Sigmoid colon (tissue), 6 donors: ENCODE measurements at regions not wholly inside any gene's neighbourhood (a gene's known extent, or its start where the extent isn't known, plus 50 kb on each side); places are given as distances from the start of the nearest gene placed in this dataset.

ENCODE experiments used
- DNase-seq: peaks from one replicate; pipeline ENCODE4 v3.0.0-alpha.2; 2019
- H3K27ac ChIP-seq, 4 donors: fragments of 200-600 bp; sonication (generic); one replicate each; pipeline ENCODE4 v1.5.1; 2016 to 2019; ENCODE audit warnings: mild to moderate bottlenecking in 1 of 4
- H3K27me3 ChIP-seq, 3 donors: fragments of 200-600 bp; sonication (generic); one replicate each; pipeline ENCODE4 v1.5.1; 2019; ENCODE audit warnings: mild to moderate bottlenecking in 1 of 3
- H3K36me3 ChIP-seq, 4 donors: fragments of 200-600 bp; sonication (generic); one replicate each; pipeline ENCODE4 v1.5.1; 2016 to 2019
- H3K4me1 ChIP-seq, 4 donors: fragments of 200-600 bp; sonication (generic); one replicate each; pipeline ENCODE4 v1.5.1; 2017 to 2019
- H3K4me3 ChIP-seq, 4 donors: fragments of 200-600 bp; sonication (generic); one replicate each; pipeline ENCODE4 v1.5.1; 2017 to 2019; ENCODE audit warnings: mild to moderate bottlenecking in 2 of 4, moderate library complexity in 1 of 4
- H3K9me3 ChIP-seq, 4 donors: fragments of 200-600 bp in 3 of 4; sonication (generic) in 3 of 4; one replicate each; pipeline versions ENCODE4 v1.5.1 to v1.6.1; 2013 to 2019
- EP300 ChIP-seq, 4 donors: sonication (generic); formaldehyde crosslinking; IDR thresholded peaks; one replicate each; pipeline ENCODE4 v1.6.1; 2017; ENCODE audit warnings: antibody characterized with exemption in 4 of 4
- POLR2A ChIP-seq, 2 donors: fragments of 450-650 bp; IDR thresholded peaks; one replicate each; pipeline ENCODE4 v1.6.1; 2016; ENCODE audit warnings: antibody characterized with exemption in 2 of 2, mild to moderate bottlenecking in 2 of 2, moderate library complexity in 2 of 2
- POLR2AphosphoS5 ChIP-seq, 4 donors: sonication (generic); formaldehyde crosslinking; IDR thresholded peaks; one replicate each; pipeline ENCODE4 v1.6.1; 2017; ENCODE audit warnings: antibody characterized with exemption in 4 of 4
- WGBS, 2 donors: extraction: QIAGEN DNeasy Blood & Tissue Kit; methylation state at CpG; one replicate each; pipeline ENCODE4 v1.1.7; 2013; 5-methylcytosine and 5-hydroxymethylcytosine counted together
- intact Hi-C: fragments of 100-400 bp; cut with DNase I; formaldehyde crosslinking; loops from one replicate; pipeline ENCODE4 v1.15.1; 2023
- TF ChIP-seq, protein P1 (sequence below), 4 experiments: fragments of 450-650 bp in 3 of 4; fragments of 200-600 bp in 1 of 4; IDR thresholded peaks; one replicate each; pipeline ENCODE4 v1.5.1; 2016 to 2019; ENCODE audit warnings: antibody characterized with exemption in 4 of 4, mild to moderate bottlenecking in 3 of 4, moderate library complexity in 2 of 4
- donor health status: healthy with polysubstance abuse.
- donor health status: healthy.

DNA sequence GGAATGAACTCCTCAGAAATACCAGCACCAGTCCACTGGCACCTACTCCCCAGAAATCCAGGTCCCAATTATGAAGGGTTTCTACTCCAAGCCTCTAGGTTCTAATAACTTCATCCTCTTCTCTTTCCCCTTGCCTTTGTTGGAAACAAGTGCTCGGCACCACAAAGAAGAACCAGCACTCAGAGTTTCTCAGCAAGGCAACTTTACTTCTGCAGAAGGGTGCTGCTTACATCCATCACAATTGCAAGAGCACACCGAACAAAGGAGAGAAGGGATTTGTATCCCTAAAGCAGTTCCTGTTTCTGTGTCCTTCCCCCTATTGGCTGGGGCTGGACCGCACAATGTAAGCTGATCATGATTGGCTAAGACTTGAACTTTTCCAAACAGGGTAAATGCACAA is 74.2 kb upstream of the GNG2 start:
- TF ChIP-seq, protein P1, sequence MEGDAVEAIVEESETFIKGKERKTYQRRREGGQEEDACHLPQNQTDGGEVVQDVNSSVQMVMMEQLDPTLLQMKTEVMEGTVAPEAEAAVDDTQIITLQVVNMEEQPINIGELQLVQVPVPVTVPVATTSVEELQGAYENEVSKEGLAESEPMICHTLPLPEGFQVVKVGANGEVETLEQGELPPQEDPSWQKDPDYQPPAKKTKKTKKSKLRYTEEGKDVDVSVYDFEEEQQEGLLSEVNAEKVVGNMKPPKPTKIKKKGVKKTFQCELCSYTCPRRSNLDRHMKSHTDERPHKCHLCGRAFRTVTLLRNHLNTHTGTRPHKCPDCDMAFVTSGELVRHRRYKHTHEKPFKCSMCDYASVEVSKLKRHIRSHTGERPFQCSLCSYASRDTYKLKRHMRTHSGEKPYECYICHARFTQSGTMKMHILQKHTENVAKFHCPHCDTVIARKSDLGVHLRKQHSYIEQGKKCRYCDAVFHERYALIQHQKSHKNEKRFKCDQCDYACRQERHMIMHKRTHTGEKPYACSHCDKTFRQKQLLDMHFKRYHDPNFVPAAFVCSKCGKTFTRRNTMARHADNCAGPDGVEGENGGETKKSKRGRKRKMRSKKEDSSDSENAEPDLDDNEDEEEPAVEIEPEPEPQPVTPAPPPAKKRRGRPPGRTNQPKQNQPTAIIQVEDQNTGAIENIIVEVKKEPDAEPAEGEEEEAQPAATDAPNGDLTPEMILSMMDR (IDR thresholded peaks at IDR 0.05), result no peak
- no peak for TF ChIP-seq EP300 (IDR thresholded peaks at IDR 0.05)
- TF ChIP-seq POLR2AphosphoS5 (IDR thresholded peaks at IDR 0.05), result no peak
- TF ChIP-seq POLR2A (IDR thresholded peaks at IDR 0.05), result no peak
- WGBS, 2 donors, result 94 to 96% methylated on average over 3 of the region's 3 CpGs
- no peaks in the 10 kb centered on the region for H3K27me3 ChIP-seq
- peaks cover 0 to 8% (median 5%) of the 10 kb centered on the region in 4 donors for H3K9me3 ChIP-seq
- intact Hi-C loops, result no loop called here
- no peak for DNase-seq
- H3K4me3 ChIP-seq, result no peak overlapping the region
- H3K36me3 ChIP-seq, result no peaks in the 10 kb centered on the region
- H3K4me1 ChIP-seq, result peaks cover 0 to 32% (median 13%) of the 10 kb centered on the region in 4 donors
- no peak overlapping the region for H3K27ac ChIP-seq

DNA sequence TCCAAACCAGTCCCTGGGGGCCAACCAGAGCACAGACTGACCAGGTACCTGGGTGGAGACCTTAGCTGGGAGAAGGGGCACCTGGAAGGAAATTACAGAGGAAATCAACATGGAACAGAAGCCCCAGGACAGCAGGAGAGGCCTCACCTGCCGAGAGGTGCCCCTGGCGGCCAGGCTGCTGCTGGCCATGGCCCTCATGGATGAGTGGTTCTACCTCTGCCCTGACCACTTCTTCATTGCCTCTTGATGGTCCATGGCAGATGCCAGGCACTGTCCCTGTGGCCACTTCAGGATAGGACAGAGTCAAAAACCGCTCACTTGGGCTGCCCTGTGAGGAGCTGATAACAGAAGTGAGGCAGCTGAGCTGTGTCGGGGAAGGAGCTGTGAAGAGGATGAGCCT is 73.1 kb upstream of the GNG2 start:
- H3K4me3 ChIP-seq, result no peak overlapping the region
- no peaks in the 10 kb centered on the region for H3K36me3 ChIP-seq
- peaks cover 0 to 8% (median 5%) of the 10 kb centered on the region in 4 donors for H3K9me3 ChIP-seq
- H3K27ac ChIP-seq, result no peak overlapping the region
- no peaks in the 10 kb centered on the region for H3K27me3 ChIP-seq
- intact Hi-C loops, result no loop called here
- peaks cover 0 to 43% (median 21%) of the 10 kb centered on the region in 4 donors for H3K4me1 ChIP-seq
- no peak for DNase-seq
- 93 to 94% methylated on average over 4 of the region's 4 CpGs for WGBS, 2 donors
- TF ChIP-seq EP300 (IDR thresholded peaks at IDR 0.05), result no peak
- TF ChIP-seq POLR2A (IDR thresholded peaks at IDR 0.05), result no peak
- TF ChIP-seq, protein P1 (IDR thresholded peaks at IDR 0.05), result no peak
- no peak for TF ChIP-seq POLR2AphosphoS5 (IDR thresholded peaks at IDR 0.05)

DNA sequence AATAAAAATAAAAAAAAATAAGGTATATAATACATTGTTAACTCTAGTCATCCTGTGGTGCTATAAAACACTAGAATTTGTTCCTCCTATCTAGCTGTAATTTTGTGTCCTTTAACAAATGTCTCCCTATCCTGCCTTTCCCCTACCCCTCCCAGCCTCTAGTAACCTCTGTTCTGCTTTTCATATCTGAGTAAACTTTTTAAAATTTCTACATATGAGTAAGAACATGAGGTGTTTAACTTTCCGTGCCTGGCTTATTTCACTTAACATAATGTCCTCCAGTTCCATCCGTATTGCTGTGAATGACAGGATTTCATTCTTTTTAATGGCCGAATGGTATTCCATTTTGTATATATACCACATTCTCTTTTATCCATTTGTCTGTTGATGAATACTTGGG is 71.3 kb upstream of the GNG2 start:
- 96 to 97% methylated on average over 3 of the region's 3 CpGs for WGBS, 2 donors
- intact Hi-C loops, result no loop called here
- no peak for DNase-seq
- no peaks in the 10 kb centered on the region for H3K36me3 ChIP-seq
- H3K4me1 ChIP-seq, result peaks cover 0 to 52% (median 30%) of the 10 kb centered on the region in 4 donors
- TF ChIP-seq POLR2AphosphoS5 (IDR thresholded peaks at IDR 0.05), result peak in 3 of 4 donors; percentile 11 to 64 (median 45)
- TF ChIP-seq POLR2A (IDR thresholded peaks at IDR 0.05), result no peak
- TF ChIP-seq, protein P1 (IDR thresholded peaks at IDR 0.05), result no peak
- H3K9me3 ChIP-seq, result peaks cover 0 to 8% (median 5%) of the 10 kb centered on the region in 4 donors
- H3K27me3 ChIP-seq, result no peaks in the 10 kb centered on the region
- H3K4me3 ChIP-seq, result no peak overlapping the region
- H3K27ac ChIP-seq, result peak overlapping the region in 2 of 4 donors; percentile 21 to 35

DNA sequence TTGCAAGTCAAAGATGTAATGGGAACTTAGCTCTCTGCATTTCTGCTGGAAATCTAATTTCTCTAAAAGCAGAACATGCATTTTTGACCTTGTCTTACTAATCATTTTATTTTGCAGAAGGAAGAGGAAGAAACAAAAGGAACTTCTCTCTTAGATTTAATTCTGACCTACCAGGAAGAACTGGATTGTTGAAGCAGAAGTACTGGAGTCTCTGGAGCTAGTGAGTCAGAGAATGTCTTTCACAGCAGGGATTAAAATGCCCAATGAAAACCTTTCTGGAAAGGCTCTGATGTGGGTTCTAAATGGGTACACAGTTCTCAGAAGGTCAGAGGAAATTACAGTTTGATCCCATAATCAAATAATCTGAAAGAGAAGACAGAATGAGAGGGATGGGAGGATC is 70.8 kb upstream of the GNG2 start:
- DNase-seq, result no peak
- Histone ChIP-seq H3K36me3 (no peaks in the 10 kb centered on the region), H3K4me1 (peaks cover 0 to 48% (median 28%) of the 10 kb centered on the region in 4 donors), H3K27me3 (no peaks in the 10 kb centered on the region), H3K27ac (peak overlapping the region in 2 of 4 donors; percentile 21 to 35), H3K4me3 (no peak overlapping the region), H3K9me3 (peaks cover 0 to 8% (median 5%) of the 10 kb centered on the region in 4 donors)
- TF ChIP-seq EP300 (IDR thresholded peaks at IDR 0.05) (no peak), POLR2A (IDR thresholded peaks at IDR 0.05) (no peak), POLR2AphosphoS5 (IDR thresholded peaks at IDR 0.05) (no peak)
- TF ChIP-seq, protein P1 (IDR thresholded peaks at IDR 0.05), result no peak
- intact Hi-C loops, result no loop called here

DNA sequence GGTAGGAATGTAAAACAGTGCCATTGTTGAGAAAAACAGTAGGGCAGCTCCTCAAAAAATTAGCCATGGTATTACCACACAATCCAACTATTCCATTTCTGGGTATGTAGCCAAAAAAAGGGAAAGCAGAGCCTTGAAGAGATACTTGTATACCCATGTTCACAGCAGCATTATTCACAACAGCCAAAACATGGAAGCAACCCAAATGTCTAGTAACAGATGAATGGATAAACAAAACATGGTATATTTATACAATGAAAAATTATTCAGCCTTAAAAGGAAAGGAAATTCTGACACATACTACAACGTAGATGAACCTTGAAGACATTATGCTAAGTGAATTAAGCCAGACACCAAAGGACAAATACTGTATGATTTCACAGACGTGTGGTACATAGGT is 67.6 kb upstream of the GNG2 start:
- intact Hi-C loops, result no loop called here
- DNase-seq, result no peak
- no peaks in the 10 kb centered on the region for H3K36me3 ChIP-seq
- TF ChIP-seq EP300 (IDR thresholded peaks at IDR 0.05), result peak; percentile 2 to 83 (median 58)
- peak; percentile 47 to 73 (median 67) for TF ChIP-seq POLR2AphosphoS5 (IDR thresholded peaks at IDR 0.05)
- no peak for TF ChIP-seq POLR2A (IDR thresholded peaks at IDR 0.05)
- TF ChIP-seq, protein P1 (IDR thresholded peaks at IDR 0.05), result no peak
- 67 to 73% methylated on average over 2 of the region's 2 CpGs for WGBS, 2 donors
- no peaks in the 10 kb centered on the region for H3K9me3 ChIP-seq
- peak overlapping the region in 3 of 4 donors; percentile 33 to 62 (median 60) for H3K27ac ChIP-seq
- H3K4me1 ChIP-seq, result peaks cover 0 to 40% (median 26%) of the 10 kb centered on the region in 4 donors
- no peaks in the 10 kb centered on the region for H3K27me3 ChIP-seq
- no peak overlapping the region for H3K4me3 ChIP-seq
